Astrocyte (in vitro differentiated cells and primary cell): ENCODE measurements at regions not wholly inside any gene's neighbourhood (a gene's known extent, or its start where the extent isn't known, plus 50 kb on each side); places are given as distances from the start of the nearest gene placed in this dataset.

Experiments used
- CTCF ChIP-seq: IDR thresholded peaks from 2 replicates; pipeline ENCODE4 v1.5.1; 2011; ENCODE audit warnings: low read depth, mild to moderate bottlenecking, inconsistent platforms, low read length, moderate library complexity; ENCODE audit not compliant: insufficient read depth
- EZH2 ChIP-seq: IDR thresholded peaks from 2 replicates; pipeline ENCODE4 v1.6.1; 2012; ENCODE audit warnings: mild to moderate bottlenecking, low read length, inconsistent platforms; ENCODE audit not compliant: insufficient read depth

DNA sequence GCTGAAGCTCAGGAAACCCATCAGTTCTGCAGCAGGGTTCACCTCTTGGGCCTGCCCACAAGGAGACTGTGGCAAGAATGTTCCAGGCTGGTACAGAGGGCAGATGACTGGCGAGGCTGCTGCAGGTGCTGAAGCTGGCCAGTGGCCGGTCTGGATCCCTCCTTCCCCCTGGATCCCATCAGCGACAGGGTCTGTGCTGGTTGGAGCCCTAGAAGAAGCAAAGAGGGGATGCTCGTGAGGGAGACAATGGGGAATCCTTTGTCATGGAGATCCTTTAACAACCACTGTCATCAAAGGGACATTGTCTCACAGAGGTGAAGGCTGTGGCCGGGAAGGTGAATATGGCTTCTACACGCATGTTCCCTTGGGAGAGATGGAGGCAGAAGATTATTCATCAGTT lies 211.4 kb upstream of the TMEM132C start:
- TF ChIP-seq CTCF (no peak), EZH2 (no peak)
